KMS-11 (cell line): ENCODE measurements at regions not wholly inside any gene's neighbourhood (a gene's known extent, or its start where the extent isn't known, plus 50 kb on each side); places are given as distances from the start of the nearest gene placed in this dataset.

Source experiments
- H2AFZ ChIP-seq: fragments of 200-600 bp; sonication (generic); 2 replicates; pipeline ENCODE4 v1.6.1; 2016; ENCODE audit warnings: antibody characterized with exemption, mixed run types, low read depth
- H3K27ac ChIP-seq: fragments of 200-600 bp; sonication (generic); 2 replicates; pipeline ENCODE4 v1.6.1; 2016; ENCODE audit warnings: mild to moderate bottlenecking, mixed run types
- H3K27me3 ChIP-seq: fragments of 200-600 bp; sonication (generic); 2 replicates; pipeline ENCODE4 v1.6.1; 2017; ENCODE audit warnings: mild to moderate bottlenecking, low read depth, mixed run types, moderate library complexity; ENCODE audit not compliant: insufficient read depth
- H3K36me3 ChIP-seq: fragments of 200-600 bp; sonication (generic); 2 replicates; pipeline ENCODE4 v1.6.1; 2017; ENCODE audit warnings: mild to moderate bottlenecking, mixed run types; ENCODE audit not compliant: insufficient read depth
- H3K4me1 ChIP-seq: fragments of 200-600 bp; sonication (generic); 2 replicates; pipeline ENCODE4 v1.6.1; 2016; ENCODE audit warnings: mild to moderate bottlenecking, low read depth, mixed run types; ENCODE audit not compliant: poor library complexity, severe bottlenecking
- H3K4me2 ChIP-seq: fragments of 200-600 bp; sonication (generic); 2 replicates; pipeline ENCODE4 v1.7.0; 2016; ENCODE audit warnings: mild to moderate bottlenecking, mixed run types
- H3K4me3 ChIP-seq: fragments of 200-600 bp; sonication (generic); IDR thresholded peaks from 2 replicates; pipeline ENCODE4 v1.6.1; 2017; ENCODE audit warnings: low read depth, low read length, mixed read lengths; ENCODE audit not compliant: insufficient read depth
- H3K79me2 ChIP-seq: fragments of 200-600 bp; sonication (generic); 2 replicates; pipeline ENCODE4 v1.6.1; 2016; ENCODE audit warnings: low read depth, mixed run types; ENCODE audit not compliant: insufficient read depth
- H3K9ac ChIP-seq: fragments of 200-600 bp; sonication (generic); 2 replicates; pipeline ENCODE4 v1.6.1; 2016; ENCODE audit warnings: mild to moderate bottlenecking, mixed run types
- H4K20me1 ChIP-seq: fragments of 200-600 bp; sonication (generic); 2 replicates; pipeline ENCODE4 v1.6.1; 2016; ENCODE audit warnings: mild to moderate bottlenecking, mixed run types; ENCODE audit not compliant: insufficient read depth
- CTCF ChIP-seq: fragments of 200-600 bp; sonication (generic); conservative IDR thresholded peaks from 2 replicates; pipeline ENCODE4 v1.6.1; 2017; ENCODE audit warnings: low read depth, mild to moderate bottlenecking, antibody characterized with exemption, low read length, moderate library complexity, mixed read lengths

- no peak overlapping the region for H3K4me2 ChIP-seq
- no peaks in the 10 kb centered on the region for H3K79me2 ChIP-seq
- no peaks in the 10 kb centered on the region for H4K20me1 ChIP-seq
- H3K27ac ChIP-seq, result no peak overlapping the region
- H2AFZ ChIP-seq, result no peak overlapping the region
- H3K4me1 ChIP-seq, result peaks cover 10% of the 10 kb centered on the region
- H3K36me3 ChIP-seq, result no peaks in the 10 kb centered on the region
- no peak overlapping the region for H3K9ac ChIP-seq
- H3K27me3 ChIP-seq, result no peaks in the 10 kb centered on the region
- no peak for TF ChIP-seq CTCF
- H3K4me3 ChIP-seq, result no peak overlapping the region
Observed at GRCh38 chr11:116538677-116539076, 234.1 kb downstream of the BUD13 start.

- Histone ChIP-seq H3K4me1 (peaks cover 10% of the 10 kb centered on the region), H3K36me3 (no peaks in the 10 kb centered on the region), H3K27ac (no peak overlapping the region), H4K20me1 (no peaks in the 10 kb centered on the region), H3K27me3 (no peaks in the 10 kb centered on the region), H3K79me2 (no peaks in the 10 kb centered on the region), H3K9ac (no peak overlapping the region), H2AFZ (no peak overlapping the region), H3K4me2 (no peak overlapping the region), H3K4me3 (no peak overlapping the region)
- TF ChIP-seq CTCF, result no peak
Observed at GRCh38 chr11:116537709-116538108, 235.1 kb downstream of the BUD13 start.

- Histone ChIP-seq H3K4me3 (no peak overlapping the region), H3K27ac (no peak overlapping the region), H3K27me3 (no peaks in the 10 kb centered on the region), H3K36me3 (no peaks in the 10 kb centered on the region), H3K4me2 (no peak overlapping the region), H4K20me1 (no peaks in the 10 kb centered on the region), H3K4me1 (peaks cover 10% of the 10 kb centered on the region), H3K79me2 (no peaks in the 10 kb centered on the region), H2AFZ (no peak overlapping the region), H3K9ac (no peak overlapping the region)
- TF ChIP-seq CTCF, result no peak
Observed at GRCh38 chr11:116537121-116537520, 235.7 kb downstream of the BUD13 start.

GRCh38 chr11:116536416-116536815, 236.4 kb downstream of the BUD13 start:
- Histone ChIP-seq H3K27me3 (no peaks in the 10 kb centered on the region), H3K4me2 (no peak overlapping the region)
- no peak for TF ChIP-seq CTCF

More at GRCh38 chr11:116536416-116536815, 236.4 kb downstream of the BUD13 start:
- Histone ChIP-seq H2AFZ (no peak overlapping the region), H3K79me2 (no peaks in the 10 kb centered on the region), H3K4me1 (peaks cover 4% of the 10 kb centered on the region), H3K9ac (no peak overlapping the region), H3K27ac (no peak overlapping the region), H4K20me1 (no peaks in the 10 kb centered on the region), H3K4me3 (no peak overlapping the region), H3K36me3 (no peaks in the 10 kb centered on the region)
